ENCODE measurements at regions not wholly inside any gene's neighbourhood (a gene's known extent, or its start where the extent isn't known, plus 50 kb on each side); places are given as distances from the start of the nearest gene placed in this dataset.

DNA sequence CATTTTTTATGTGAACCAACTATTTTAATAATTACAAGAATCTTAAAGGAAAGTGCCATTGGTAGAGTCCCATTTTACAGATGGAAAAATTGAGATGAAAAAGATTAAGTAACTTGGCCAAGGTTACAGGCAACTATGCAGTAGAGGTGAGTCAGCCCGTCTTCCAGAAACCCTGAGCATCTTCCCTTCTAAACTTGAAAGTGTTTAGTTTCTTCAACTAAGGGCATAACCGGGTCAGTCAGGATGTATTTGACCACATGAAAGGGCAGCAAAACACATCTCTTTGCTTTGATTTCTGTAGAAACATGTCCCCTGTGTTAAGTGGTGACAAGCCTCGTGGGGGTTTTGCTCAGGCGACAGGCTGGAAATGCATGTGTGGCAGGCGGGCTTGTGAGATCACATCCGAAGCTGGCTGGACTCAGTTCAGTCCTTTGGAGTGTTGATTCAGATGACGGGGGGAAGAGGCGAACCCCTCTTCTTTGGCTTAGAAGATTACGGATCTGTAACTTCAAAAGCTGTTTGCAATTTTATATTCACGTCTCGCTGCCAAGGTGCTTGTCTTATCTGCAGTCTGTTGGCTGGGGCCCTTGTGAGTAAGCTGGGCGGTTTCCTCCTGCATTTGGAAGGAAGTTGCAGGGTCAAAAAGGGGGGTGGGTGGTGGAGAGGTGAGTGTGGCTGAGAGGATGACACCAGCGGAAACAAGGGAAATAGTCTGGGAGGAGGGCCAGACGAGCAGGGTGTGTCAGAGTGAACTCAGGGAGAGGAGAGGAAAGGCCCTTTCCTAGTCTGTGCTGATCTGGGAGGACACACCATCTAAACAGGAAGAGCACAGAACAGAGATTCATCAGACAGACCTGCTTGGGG, 78.9 kb upstream of the RPS23 start (continued):
- TF ChIP-seq MTA3 (IDR thresholded peaks at IDR 0.05; ENCODE audit: borderline replicate concordance), result 0 out of 2 replicates have a peak, but pooled peaks have one; percentile 47
- peak; percentile 33; the same call in 1 of the 2 replicates for TF ChIP-seq CC2D1A (IDR thresholded peaks at IDR 0.05)
- TF ChIP-seq, protein P1, sequence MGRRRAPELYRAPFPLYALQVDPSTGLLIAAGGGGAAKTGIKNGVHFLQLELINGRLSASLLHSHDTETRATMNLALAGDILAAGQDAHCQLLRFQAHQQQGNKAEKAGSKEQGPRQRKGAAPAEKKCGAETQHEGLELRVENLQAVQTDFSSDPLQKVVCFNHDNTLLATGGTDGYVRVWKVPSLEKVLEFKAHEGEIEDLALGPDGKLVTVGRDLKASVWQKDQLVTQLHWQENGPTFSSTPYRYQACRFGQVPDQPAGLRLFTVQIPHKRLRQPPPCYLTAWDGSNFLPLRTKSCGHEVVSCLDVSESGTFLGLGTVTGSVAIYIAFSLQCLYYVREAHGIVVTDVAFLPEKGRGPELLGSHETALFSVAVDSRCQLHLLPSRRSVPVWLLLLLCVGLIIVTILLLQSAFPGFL (CRISPR knock-in tag; IDR thresholded peaks at IDR 0.05), result no peak
- TF ChIP-seq WHSC1 (IDR thresholded peaks at IDR 0.05; ENCODE audit: low read length), result no peak
- TF ChIP-seq, protein P2, sequence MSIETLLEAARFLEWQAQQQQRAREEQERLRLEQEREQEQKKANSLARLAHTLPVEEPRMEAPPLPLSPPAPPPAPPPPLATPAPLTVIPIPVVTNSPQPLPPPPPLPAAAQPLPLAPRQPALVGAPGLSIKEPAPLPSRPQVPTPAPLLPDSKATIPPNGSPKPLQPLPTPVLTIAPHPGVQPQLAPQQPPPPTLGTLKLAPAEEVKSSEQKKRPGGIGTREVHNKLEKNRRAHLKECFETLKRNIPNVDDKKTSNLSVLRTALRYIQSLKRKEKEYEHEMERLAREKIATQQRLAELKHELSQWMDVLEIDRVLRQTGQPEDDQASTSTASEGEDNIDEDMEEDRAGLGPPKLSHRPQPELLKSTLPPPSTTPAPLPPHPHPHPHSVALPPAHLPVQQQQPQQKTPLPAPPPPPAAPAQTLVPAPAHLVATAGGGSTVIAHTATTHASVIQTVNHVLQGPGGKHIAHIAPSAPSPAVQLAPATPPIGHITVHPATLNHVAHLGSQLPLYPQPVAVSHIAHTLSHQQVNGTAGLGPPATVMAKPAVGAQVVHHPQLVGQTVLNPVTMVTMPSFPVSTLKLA (conservative IDR thresholded peaks at IDR 0.05), result peak; percentile 40 to 59; a peak in 2 of 4 replicates
- peak; percentile 96 for TF ChIP-seq CTBP1 (IDR thresholded peaks at IDR 0.05; ENCODE audit: borderline replicate concordance)
- TF ChIP-seq NR2C1 (IDR thresholded peaks at IDR 0.05), result peak; percentile 51; the same call in 1 of the 2 replicates
- TF ChIP-seq NR2C1 (tag; IDR thresholded peaks at IDR 0.05), result peak; percentile 65
- TF ChIP-seq TARDBP (IDR thresholded peaks at IDR 0.05), result no peak
- TF ChIP-seq, protein P3, sequence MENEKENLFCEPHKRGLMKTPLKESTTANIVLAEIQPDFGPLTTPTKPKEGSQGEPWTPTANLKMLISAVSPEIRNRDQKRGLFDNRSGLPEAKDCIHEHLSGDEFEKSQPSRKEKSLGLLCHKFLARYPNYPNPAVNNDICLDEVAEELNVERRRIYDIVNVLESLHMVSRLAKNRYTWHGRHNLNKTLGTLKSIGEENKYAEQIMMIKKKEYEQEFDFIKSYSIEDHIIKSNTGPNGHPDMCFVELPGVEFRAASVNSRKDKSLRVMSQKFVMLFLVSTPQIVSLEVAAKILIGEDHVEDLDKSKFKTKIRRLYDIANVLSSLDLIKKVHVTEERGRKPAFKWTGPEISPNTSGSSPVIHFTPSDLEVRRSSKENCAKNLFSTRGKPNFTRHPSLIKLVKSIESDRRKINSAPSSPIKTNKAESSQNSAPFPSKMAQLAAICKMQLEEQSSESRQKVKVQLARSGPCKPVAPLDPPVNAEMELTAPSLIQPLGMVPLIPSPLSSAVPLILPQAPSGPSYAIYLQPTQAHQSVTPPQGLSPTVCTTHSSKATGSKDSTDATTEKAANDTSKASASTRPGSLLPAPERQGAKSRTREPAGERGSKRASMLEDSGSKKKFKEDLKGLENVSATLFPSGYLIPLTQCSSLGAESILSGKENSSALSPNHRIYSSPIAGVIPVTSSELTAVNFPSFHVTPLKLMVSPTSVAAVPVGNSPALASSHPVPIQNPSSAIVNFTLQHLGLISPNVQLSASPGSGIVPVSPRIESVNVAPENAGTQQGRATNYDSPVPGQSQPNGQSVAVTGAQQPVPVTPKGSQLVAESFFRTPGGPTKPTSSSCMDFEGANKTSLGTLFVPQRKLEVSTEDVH (IDR thresholded peaks at IDR 0.05; ENCODE audit: low read depth, partially characterized antibody), result peak; percentile 29
- TF ChIP-seq TEAD4 (IDR thresholded peaks at IDR 0.05; ENCODE audit: low read length), result peak; percentile 71
- no peak for TF ChIP-seq TEAD4 (CRISPR knock-in tag; IDR thresholded peaks at IDR 0.05; ENCODE audit: borderline replicate concordance)
- peak; percentile 56 for TF ChIP-seq POLR2B (IDR thresholded peaks at IDR 0.05; ENCODE audit: low read depth, partially characterized antibody)
- TF ChIP-seq, protein P4, sequence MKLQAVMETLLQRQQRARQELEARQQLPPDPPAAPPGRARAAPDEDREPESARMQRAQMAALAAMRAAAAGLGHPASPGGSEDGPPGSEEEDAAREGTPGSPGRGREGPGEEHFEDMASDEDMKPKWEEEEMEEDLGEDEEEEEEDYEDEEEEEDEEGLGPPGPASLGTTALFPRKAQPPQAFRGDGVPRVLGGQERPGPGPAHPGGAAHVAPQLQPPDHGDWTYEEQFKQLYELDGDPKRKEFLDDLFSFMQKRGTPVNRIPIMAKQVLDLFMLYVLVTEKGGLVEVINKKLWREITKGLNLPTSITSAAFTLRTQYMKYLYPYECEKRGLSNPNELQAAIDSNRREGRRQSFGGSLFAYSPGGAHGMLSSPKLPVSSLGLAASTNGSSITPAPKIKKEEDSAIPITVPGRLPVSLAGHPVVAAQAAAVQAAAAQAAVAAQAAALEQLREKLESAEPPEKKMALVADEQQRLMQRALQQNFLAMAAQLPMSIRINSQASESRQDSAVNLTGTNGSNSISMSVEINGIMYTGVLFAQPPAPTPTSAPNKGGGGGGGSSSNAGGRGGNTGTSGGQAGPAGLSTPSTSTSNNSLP (IDR thresholded peaks at IDR 0.05; ENCODE audit: borderline replicate concordance, low read depth, low read length), result 0 out of 2 replicates have a peak, but pooled peaks have one; percentile 35
- 0 out of 2 replicates have a peak, but pooled peaks have one; percentile 35 for TF ChIP-seq HDGF (IDR thresholded peaks at IDR 0.05)
- peak; percentile 88 to 89 for TF ChIP-seq FOXK2 (conservative IDR thresholded peaks at IDR 0.05 in 1 of 2, IDR thresholded peaks at IDR 0.05 in 1 of 2; ENCODE audit: low read depth in 2 of 2)
- peak; percentile 39; the same call in 1 of the 2 replicates for TF ChIP-seq ZNF121 (CRISPR knock-in tag; conservative IDR thresholded peaks at IDR 0.05)
- TF ChIP-seq, protein P5, sequence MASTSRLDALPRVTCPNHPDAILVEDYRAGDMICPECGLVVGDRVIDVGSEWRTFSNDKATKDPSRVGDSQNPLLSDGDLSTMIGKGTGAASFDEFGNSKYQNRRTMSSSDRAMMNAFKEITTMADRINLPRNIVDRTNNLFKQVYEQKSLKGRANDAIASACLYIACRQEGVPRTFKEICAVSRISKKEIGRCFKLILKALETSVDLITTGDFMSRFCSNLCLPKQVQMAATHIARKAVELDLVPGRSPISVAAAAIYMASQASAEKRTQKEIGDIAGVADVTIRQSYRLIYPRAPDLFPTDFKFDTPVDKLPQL (IDR thresholded peaks at IDR 0.05; ENCODE audit: extremely low read depth, insufficient read length), result no peak
- peak in 1 of 2 experiments; percentile 45; a peak in 1 of 4 replicates for TF ChIP-seq SRF (CRISPR knock-in tag; IDR thresholded peaks at IDR 0.05)
- peak; percentile 82 for TF ChIP-seq SMARCC2 (IDR thresholded peaks at IDR 0.05; ENCODE audit: low read depth)
